Prostate gland (tissue), 2 donors: ENCODE measurements at regions not wholly inside any gene's neighbourhood (a gene's known extent, or its start where the extent isn't known, plus 50 kb on each side); places are given as distances from the start of the nearest gene placed in this dataset.

ENCODE experiments used
- DNase-seq: peaks from one replicate; pipeline ENCODE4 v3.0.0-alpha.2; 2019; ENCODE audit warnings: low spot score
- H3K27ac ChIP-seq, 2 donors: fragments of 200-600 bp; sonication (generic); 2 replicates each; pipeline ENCODE4 v1.5.1; 2017 to 2019
- H3K27me3 ChIP-seq: fragments of 200-600 bp; sonication (generic); replicated peaks from 2 replicates; pipeline ENCODE4 v1.5.1; 2019; ENCODE audit not compliant: insufficient read depth
- H3K36me3 ChIP-seq, 2 donors: fragments of 200-600 bp; sonication (generic); 1 replicate in 1 of 2; 2 replicates in 1 of 2; pipeline versions ENCODE4 v1.5.1 to v1.8.1; 2017 to 2019
- H3K4me1 ChIP-seq: fragments of 200-600 bp; sonication (generic); replicated peaks from 2 replicates; pipeline ENCODE4 v1.5.1; 2019
- H3K4me3 ChIP-seq, 2 donors: fragments of 200-600 bp; sonication (generic); 2 replicates each; pipeline ENCODE4 v1.5.1; 2017 to 2019
- H3K9me3 ChIP-seq: fragments of 200-600 bp; sonication (generic); 2 replicates; pipeline ENCODE4 v1.5.1; 2017
- POLR2A ChIP-seq: fragments of 450-650 bp; IDR thresholded peaks from one replicate; pipeline ENCODE4 v1.6.1; 2016; ENCODE audit warnings: antibody characterized with exemption, mild to moderate bottlenecking
- POLR2AphosphoS5 ChIP-seq: sonication (generic); formaldehyde crosslinking; IDR thresholded peaks from one replicate; pipeline ENCODE4 v1.6.1; 2017; ENCODE audit warnings: antibody characterized with exemption
- WGBS: methylation state at CpG from one replicate; pipeline ENCODE4 v1.1.5; 2018; 5-methylcytosine and 5-hydroxymethylcytosine counted together
- intact Hi-C: fragments of 100-400 bp; cut with DNase I; formaldehyde crosslinking; loops from one replicate; pipeline ENCODE4 v1.14.2; 2022
- TF ChIP-seq, protein P1 (sequence below), 4 experiments: fragments of 200-600 bp in 2 of 4; fragments of 450-650 bp in 2 of 4; sonication (generic) in 2 of 4; IDR thresholded peaks; 1 replicate in 3 of 4; 2 replicates in 1 of 4; pipeline ENCODE4 v1.5.1; 2016 to 2019; ENCODE audit warnings: antibody characterized with exemption in 4 of 4, mild to moderate bottlenecking in 2 of 4, moderate library complexity in 2 of 4

- WGBS = 65% methylated on average over 19 of the region's 24 CpGs
- DNase-seq = no peak
- TF ChIP-seq, protein P1, sequence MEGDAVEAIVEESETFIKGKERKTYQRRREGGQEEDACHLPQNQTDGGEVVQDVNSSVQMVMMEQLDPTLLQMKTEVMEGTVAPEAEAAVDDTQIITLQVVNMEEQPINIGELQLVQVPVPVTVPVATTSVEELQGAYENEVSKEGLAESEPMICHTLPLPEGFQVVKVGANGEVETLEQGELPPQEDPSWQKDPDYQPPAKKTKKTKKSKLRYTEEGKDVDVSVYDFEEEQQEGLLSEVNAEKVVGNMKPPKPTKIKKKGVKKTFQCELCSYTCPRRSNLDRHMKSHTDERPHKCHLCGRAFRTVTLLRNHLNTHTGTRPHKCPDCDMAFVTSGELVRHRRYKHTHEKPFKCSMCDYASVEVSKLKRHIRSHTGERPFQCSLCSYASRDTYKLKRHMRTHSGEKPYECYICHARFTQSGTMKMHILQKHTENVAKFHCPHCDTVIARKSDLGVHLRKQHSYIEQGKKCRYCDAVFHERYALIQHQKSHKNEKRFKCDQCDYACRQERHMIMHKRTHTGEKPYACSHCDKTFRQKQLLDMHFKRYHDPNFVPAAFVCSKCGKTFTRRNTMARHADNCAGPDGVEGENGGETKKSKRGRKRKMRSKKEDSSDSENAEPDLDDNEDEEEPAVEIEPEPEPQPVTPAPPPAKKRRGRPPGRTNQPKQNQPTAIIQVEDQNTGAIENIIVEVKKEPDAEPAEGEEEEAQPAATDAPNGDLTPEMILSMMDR (IDR thresholded peaks at IDR 0.05) = no peak
- TF ChIP-seq POLR2A (no peak), POLR2AphosphoS5 (no peak)
- Histone ChIP-seq H3K27me3 (no peaks in the 10 kb centered on the region), H3K36me3 (no peaks in the 10 kb centered on the region), H3K9me3 (no peaks in the 10 kb centered on the region), H3K27ac (no peak overlapping the region), H3K4me3 (no peak overlapping the region), H3K4me1 (no peaks in the 10 kb centered on the region)
- intact Hi-C loops = no loop called here
Observed at GRCh38 chr22:48895831-48896765, 931.6 kb downstream of the BRD1 start.

- no peak for DNase-seq
- no peaks in the 10 kb centered on the region for H3K4me1 ChIP-seq
- no peaks in the 10 kb centered on the region for H3K9me3 ChIP-seq
- H3K36me3 ChIP-seq = no peaks in the 10 kb centered on the region
- no peaks in the 10 kb centered on the region for H3K27me3 ChIP-seq
- intact Hi-C loops = no loop called here
- no peak overlapping the region for H3K4me3 ChIP-seq
- TF ChIP-seq POLR2A (no peak), POLR2AphosphoS5 (no peak)
- TF ChIP-seq, protein P1 (IDR thresholded peaks at IDR 0.05) = no peak
- no peak overlapping the region for H3K27ac ChIP-seq
- WGBS = 85% methylated on average over 9 of the region's 9 CpGs
Observed at GRCh38 chr22:48895336-48895735, 932.3 kb downstream of the BRD1 start.

- Histone ChIP-seq H3K4me1 (no peaks in the 10 kb centered on the region), H3K9me3 (no peaks in the 10 kb centered on the region), H3K4me3 (no peak overlapping the region), H3K27me3 (no peaks in the 10 kb centered on the region), H3K27ac (no peak overlapping the region), H3K36me3 (no peaks in the 10 kb centered on the region)
- no peak for DNase-seq
- TF ChIP-seq, protein P1 (IDR thresholded peaks at IDR 0.05) = no peak
- no peak for TF ChIP-seq POLR2AphosphoS5
- intact Hi-C loops = no loop called here
- 92% methylated on average over 14 of the region's 14 CpGs for WGBS
Observed at GRCh38 chr22:48894804-48895250, 932.8 kb downstream of the BRD1 start.

DNA sequence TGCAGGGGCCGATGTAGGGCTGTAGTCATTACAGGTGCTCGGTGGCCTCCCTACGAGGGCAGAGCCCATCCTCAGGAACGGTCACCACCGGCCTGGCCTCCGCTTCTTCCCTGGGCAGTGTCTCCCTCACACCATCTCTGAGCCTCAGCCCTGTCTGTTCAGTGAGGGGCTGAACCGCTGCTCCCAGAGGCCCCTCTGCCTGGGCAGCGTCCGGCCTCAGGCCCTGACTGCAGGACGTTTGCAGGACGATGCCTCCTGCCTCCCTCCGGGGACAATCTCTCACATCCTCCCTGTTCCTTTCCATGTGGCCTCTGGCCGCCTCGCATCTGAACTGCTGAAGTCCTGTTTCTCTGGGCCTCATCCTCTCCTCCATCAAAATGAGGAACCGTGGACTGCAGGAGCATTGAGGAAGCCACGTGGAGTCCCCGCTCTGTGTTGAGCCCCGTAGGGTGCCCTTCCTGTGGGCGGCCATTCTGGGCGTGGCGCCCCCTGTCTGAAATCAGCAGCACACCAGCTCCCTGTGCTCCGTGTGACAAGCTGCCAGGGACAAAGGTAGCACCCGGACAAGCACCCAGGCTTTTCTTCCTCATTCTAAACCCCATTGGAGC is 933.5 kb downstream of the BRD1 start:
- no peaks in the 10 kb centered on the region for H3K9me3 ChIP-seq
- intact Hi-C loops = no loop called here
- WGBS = 75% methylated on average over 23 of the region's 23 CpGs
- H3K27ac ChIP-seq = no peak overlapping the region
- no peak overlapping the region for H3K4me3 ChIP-seq
- no peaks in the 10 kb centered on the region for H3K27me3 ChIP-seq
- no peaks in the 10 kb centered on the region for H3K36me3 ChIP-seq
- H3K4me1 ChIP-seq = no peaks in the 10 kb centered on the region
- TF ChIP-seq POLR2A = no peak
- no peak for TF ChIP-seq POLR2AphosphoS5
- TF ChIP-seq, protein P1 (IDR thresholded peaks at IDR 0.05) = no peak
- DNase-seq = no peak
